ENCODE measurements at regions not wholly inside any gene's neighbourhood (a gene's known extent, or its start where the extent isn't known, plus 50 kb on each side); places are given as distances from the start of the nearest gene placed in this dataset.

DNA sequence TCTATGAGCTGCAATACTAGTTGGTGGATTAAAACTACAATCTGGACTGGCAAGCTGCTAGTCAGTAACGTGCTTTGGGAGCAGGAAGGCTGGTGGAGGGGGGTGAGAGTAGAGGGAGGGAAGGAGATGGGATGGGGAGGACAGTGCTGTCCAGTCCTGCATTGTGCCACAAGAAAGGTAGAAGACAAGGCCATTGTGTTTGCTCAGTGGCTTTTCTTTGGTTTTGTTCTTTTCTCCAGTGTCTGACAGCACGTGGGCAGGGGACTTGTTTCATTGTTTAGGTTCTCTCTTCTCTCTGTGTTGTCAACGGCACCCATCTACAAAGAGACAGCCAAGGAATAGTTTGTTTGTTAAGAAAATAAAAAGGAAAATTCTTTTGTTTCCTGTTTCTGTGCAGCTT, 362.8 kb upstream of the PLXNA2 start:
- TF ChIP-seq EZH2 (IDR thresholded peaks at IDR 0.05; ENCODE audit: insufficient read depth, low read length), result no peak
- TF ChIP-seq, protein P1, sequence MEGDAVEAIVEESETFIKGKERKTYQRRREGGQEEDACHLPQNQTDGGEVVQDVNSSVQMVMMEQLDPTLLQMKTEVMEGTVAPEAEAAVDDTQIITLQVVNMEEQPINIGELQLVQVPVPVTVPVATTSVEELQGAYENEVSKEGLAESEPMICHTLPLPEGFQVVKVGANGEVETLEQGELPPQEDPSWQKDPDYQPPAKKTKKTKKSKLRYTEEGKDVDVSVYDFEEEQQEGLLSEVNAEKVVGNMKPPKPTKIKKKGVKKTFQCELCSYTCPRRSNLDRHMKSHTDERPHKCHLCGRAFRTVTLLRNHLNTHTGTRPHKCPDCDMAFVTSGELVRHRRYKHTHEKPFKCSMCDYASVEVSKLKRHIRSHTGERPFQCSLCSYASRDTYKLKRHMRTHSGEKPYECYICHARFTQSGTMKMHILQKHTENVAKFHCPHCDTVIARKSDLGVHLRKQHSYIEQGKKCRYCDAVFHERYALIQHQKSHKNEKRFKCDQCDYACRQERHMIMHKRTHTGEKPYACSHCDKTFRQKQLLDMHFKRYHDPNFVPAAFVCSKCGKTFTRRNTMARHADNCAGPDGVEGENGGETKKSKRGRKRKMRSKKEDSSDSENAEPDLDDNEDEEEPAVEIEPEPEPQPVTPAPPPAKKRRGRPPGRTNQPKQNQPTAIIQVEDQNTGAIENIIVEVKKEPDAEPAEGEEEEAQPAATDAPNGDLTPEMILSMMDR (IDR thresholded peaks at IDR 0.05; ENCODE audit: insufficient read depth, low read depth, low read length), result no peak
- Mint-ChIP-seq H3K36me3 (ENCODE audit: low read depth, unreplicated experiment) (no peaks in the 10 kb centered on the region), H3K27me3 (ENCODE audit: low read depth, unreplicated experiment) (no peaks in the 10 kb centered on the region), H3K9me3 (ENCODE audit: unreplicated experiment) (no peaks in the 10 kb centered on the region), H3K4me1 (ENCODE audit: low read depth, unreplicated experiment) (peaks cover 16% of the 10 kb centered on the region), H3K27ac (ENCODE audit: unreplicated experiment) (no peak overlapping the region), H3K4me3 (ENCODE audit: unreplicated experiment) (no peak overlapping the region)
- DNase-seq (ENCODE audit: low read depth), result no peak
- Histone ChIP-seq H3K79me2 (ENCODE audit: insufficient read depth, low read length) (no peaks in the 10 kb centered on the region), H2AFZ (ENCODE audit: low read depth, low read length) (no peak overlapping the region), H3K9ac (ENCODE audit: low read length) (no peak overlapping the region), H3K4me2 (ENCODE audit: low read length) (no peak overlapping the region), H3K4me3 (ENCODE audit: insufficient read depth, low read depth, low read length) (no peak overlapping the region), H3K27me3 (ENCODE audit: insufficient read depth, low read length) (no peaks in the 10 kb centered on the region), H3K27ac (ENCODE audit: low read depth, low read length) (no peak overlapping the region), H3K4me1 (ENCODE audit: insufficient read depth, low read length) (peaks cover 5% of the 10 kb centered on the region), H3K36me3 (ENCODE audit: insufficient read depth, low read length) (no peaks in the 10 kb centered on the region), H3K9me3 (ENCODE audit: insufficient read depth, low read depth, low read length) (no peaks in the 10 kb centered on the region), H4K20me1 (ENCODE audit: insufficient read depth, low read length) (no peaks in the 10 kb centered on the region)
- no peak for FAIRE-seq

GRCh38 chr1:208607616-208608015, 363.4 kb upstream of the PLXNA2 start:
- no peaks in the 10 kb centered on the region for H3K27me3 Mint-ChIP-seq (ENCODE audit: low read depth, unreplicated experiment)
- H3K27ac Mint-ChIP-seq (ENCODE audit: unreplicated experiment), result no peak overlapping the region
- Histone ChIP-seq H3K27ac (ENCODE audit: low read depth, low read length) (no peak overlapping the region), H3K4me3 (ENCODE audit: insufficient read depth, low read depth, low read length) (no peak overlapping the region), H2AFZ (ENCODE audit: low read depth, low read length) (no peak overlapping the region), H3K79me2 (ENCODE audit: insufficient read depth, low read length) (no peaks in the 10 kb centered on the region), H3K4me1 (ENCODE audit: insufficient read depth, low read length) (peaks cover 5% of the 10 kb centered on the region), H4K20me1 (ENCODE audit: insufficient read depth, low read length) (no peaks in the 10 kb centered on the region), H3K4me2 (ENCODE audit: low read length) (no peak overlapping the region), H3K27me3 (ENCODE audit: insufficient read depth, low read length) (no peaks in the 10 kb centered on the region), H3K9me3 (ENCODE audit: insufficient read depth, low read depth, low read length) (no peaks in the 10 kb centered on the region), H3K36me3 (ENCODE audit: insufficient read depth, low read length) (no peaks in the 10 kb centered on the region), H3K9ac (ENCODE audit: low read length) (no peak overlapping the region)
- no peaks in the 10 kb centered on the region for H3K9me3 Mint-ChIP-seq (ENCODE audit: unreplicated experiment)
- H3K4me1 Mint-ChIP-seq (ENCODE audit: low read depth, unreplicated experiment), result peaks cover 15% of the 10 kb centered on the region
- H3K4me3 Mint-ChIP-seq (ENCODE audit: unreplicated experiment), result no peak overlapping the region
- FAIRE-seq (no peak), DNase-seq (ENCODE audit: low read depth) (no peak)
- no peaks in the 10 kb centered on the region for H3K36me3 Mint-ChIP-seq (ENCODE audit: low read depth, unreplicated experiment)
- TF ChIP-seq EZH2 (IDR thresholded peaks at IDR 0.05; ENCODE audit: insufficient read depth, low read length), result no peak
- TF ChIP-seq, protein P1 (IDR thresholded peaks at IDR 0.05; ENCODE audit: insufficient read depth, low read depth, low read length), result no peak

- TF ChIP-seq, protein P1 (IDR thresholded peaks at IDR 0.05; ENCODE audit: insufficient read depth, low read depth, low read length), result no peak
- no peak for TF ChIP-seq EZH2 (IDR thresholded peaks at IDR 0.05; ENCODE audit: insufficient read depth, low read length)
- no peak overlapping the region for H2AFZ ChIP-seq (ENCODE audit: low read depth, low read length)
- no peaks in the 10 kb centered on the region for H4K20me1 ChIP-seq (ENCODE audit: insufficient read depth, low read length)
- no peaks in the 10 kb centered on the region for H3K27me3 ChIP-seq (ENCODE audit: insufficient read depth, low read length)
- no peak overlapping the region for H3K9ac ChIP-seq (ENCODE audit: low read length)
- no peaks in the 10 kb centered on the region for H3K4me1 ChIP-seq (ENCODE audit: insufficient read depth, low read length)
- no peak overlapping the region for H3K4me3 Mint-ChIP-seq (ENCODE audit: unreplicated experiment)
- no peak overlapping the region for H3K27ac ChIP-seq (ENCODE audit: low read depth, low read length)
- FAIRE-seq (no peak), DNase-seq (ENCODE audit: low read depth) (no peak)
- H3K4me2 ChIP-seq (ENCODE audit: low read length), result no peak overlapping the region
- H3K36me3 Mint-ChIP-seq (ENCODE audit: low read depth, unreplicated experiment), result no peaks in the 10 kb centered on the region
- no peak overlapping the region for H3K4me3 ChIP-seq (ENCODE audit: insufficient read depth, low read depth, low read length)
- no peaks in the 10 kb centered on the region for H3K9me3 Mint-ChIP-seq (ENCODE audit: unreplicated experiment)
- H3K4me1 Mint-ChIP-seq (ENCODE audit: low read depth, unreplicated experiment), result no peaks in the 10 kb centered on the region
- no peaks in the 10 kb centered on the region for H3K79me2 ChIP-seq (ENCODE audit: insufficient read depth, low read length)
- no peaks in the 10 kb centered on the region for H3K9me3 ChIP-seq (ENCODE audit: insufficient read depth, low read depth, low read length)
- no peaks in the 10 kb centered on the region for H3K36me3 ChIP-seq (ENCODE audit: insufficient read depth, low read length)
- no peak overlapping the region for H3K27ac Mint-ChIP-seq (ENCODE audit: unreplicated experiment)
- no peaks in the 10 kb centered on the region for H3K27me3 Mint-ChIP-seq (ENCODE audit: low read depth, unreplicated experiment)
Measured at GRCh38 chr1:208614610-208615009, 370.4 kb upstream of the PLXNA2 start.
